Nephron (organoid): ENCODE measurements at regions not wholly inside any gene's neighbourhood (a gene's known extent, or its start where the extent isn't known, plus 50 kb on each side); places are given as distances from the start of the nearest gene placed in this dataset.

ENCODE experiments used
- H3K27ac Mint-ChIP-seq, 3 experiments: 2 replicates each; pipeline ENCODE4 v1.8.0; 2020; ENCODE audit warnings: mixed read lengths in 3 of 3, mild to moderate bottlenecking in 2 of 3, moderate library complexity in 1 of 3
- H3K27me3 Mint-ChIP-seq: 2 replicates; pipeline ENCODE4 v1.8.0; 2021; ENCODE audit warnings: low read depth, mild to moderate bottlenecking, moderate library complexity, mixed read lengths
- H3K36me3 Mint-ChIP-seq: 2 replicates; pipeline ENCODE4 v1.8.0; 2020; ENCODE audit warnings: low read depth, mixed read lengths
- H3K4me1 Mint-ChIP-seq: 2 replicates; pipeline ENCODE4 v1.8.0; 2020; ENCODE audit warnings: mixed read lengths
- H3K4me3 Mint-ChIP-seq, 3 experiments: 2 replicates each; pipeline ENCODE4 v1.8.0; 2020; ENCODE audit warnings: mild to moderate bottlenecking in 3 of 3, mixed read lengths in 3 of 3, moderate library complexity in 2 of 3
- H3K9me3 Mint-ChIP-seq: 2 replicates; pipeline ENCODE4 v1.8.0; 2020; ENCODE audit warnings: mixed read lengths
- TF ChIP-seq, protein P1 (sequence below), 3 experiments: fragments of 200-600 bp; sonication (generic); IDR thresholded peaks; one replicate each; pipeline ENCODE4 v1.5.0; 2021; ENCODE audit warnings: antibody characterized with exemption in 3 of 3; ENCODE audit not compliant: unreplicated experiment in 3 of 3

DNA sequence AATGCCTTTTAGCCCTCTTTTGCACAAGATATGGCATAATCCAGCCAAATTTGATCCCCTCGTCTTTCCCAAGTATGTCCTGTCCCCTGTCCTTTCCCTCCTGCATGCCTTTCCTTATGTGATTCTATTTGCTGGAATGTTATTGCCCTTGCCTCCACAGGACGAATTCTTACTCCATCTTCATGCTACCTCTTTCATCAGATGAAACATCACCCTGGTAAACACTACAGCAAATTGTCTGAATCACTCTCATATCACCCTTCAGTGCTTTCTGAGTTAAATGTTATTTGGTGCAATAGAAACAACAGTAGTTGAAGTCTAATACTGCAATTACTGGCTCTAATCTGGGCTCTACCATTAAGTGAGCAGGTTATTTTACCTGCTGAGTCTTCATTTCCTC, 52.2 kb upstream of the FAT1 start:
- Mint-ChIP-seq H3K27me3 (no peaks in the 10 kb centered on the region), H3K4me1 (no peaks in the 10 kb centered on the region), H3K36me3 (no peaks in the 10 kb centered on the region), H3K9me3 (peaks cover 2% of the 10 kb centered on the region), H3K4me3 (no peak overlapping the region), H3K27ac (no peak overlapping the region)
- TF ChIP-seq, protein P1, sequence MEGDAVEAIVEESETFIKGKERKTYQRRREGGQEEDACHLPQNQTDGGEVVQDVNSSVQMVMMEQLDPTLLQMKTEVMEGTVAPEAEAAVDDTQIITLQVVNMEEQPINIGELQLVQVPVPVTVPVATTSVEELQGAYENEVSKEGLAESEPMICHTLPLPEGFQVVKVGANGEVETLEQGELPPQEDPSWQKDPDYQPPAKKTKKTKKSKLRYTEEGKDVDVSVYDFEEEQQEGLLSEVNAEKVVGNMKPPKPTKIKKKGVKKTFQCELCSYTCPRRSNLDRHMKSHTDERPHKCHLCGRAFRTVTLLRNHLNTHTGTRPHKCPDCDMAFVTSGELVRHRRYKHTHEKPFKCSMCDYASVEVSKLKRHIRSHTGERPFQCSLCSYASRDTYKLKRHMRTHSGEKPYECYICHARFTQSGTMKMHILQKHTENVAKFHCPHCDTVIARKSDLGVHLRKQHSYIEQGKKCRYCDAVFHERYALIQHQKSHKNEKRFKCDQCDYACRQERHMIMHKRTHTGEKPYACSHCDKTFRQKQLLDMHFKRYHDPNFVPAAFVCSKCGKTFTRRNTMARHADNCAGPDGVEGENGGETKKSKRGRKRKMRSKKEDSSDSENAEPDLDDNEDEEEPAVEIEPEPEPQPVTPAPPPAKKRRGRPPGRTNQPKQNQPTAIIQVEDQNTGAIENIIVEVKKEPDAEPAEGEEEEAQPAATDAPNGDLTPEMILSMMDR (IDR thresholded peaks at IDR 0.05; ENCODE audit: unreplicated experiment in 3 of 3), result no peak

GRCh38 chr4:186778134-186778533, 54.5 kb upstream of the FAT1 start:
- peaks cover 6% of the 10 kb centered on the region for H3K4me1 Mint-ChIP-seq
- H3K9me3 Mint-ChIP-seq, result peaks cover 2% of the 10 kb centered on the region

GRCh38 chr4:186780291-186781031, 56.8 kb upstream of the FAT1 start:
- TF ChIP-seq, protein P1 (IDR thresholded peaks at IDR 0.05; ENCODE audit: unreplicated experiment in 3 of 3), result no peak
- no peaks in the 10 kb centered on the region for H3K27me3 Mint-ChIP-seq
- no peak overlapping the region for H3K27ac Mint-ChIP-seq
- H3K4me3 Mint-ChIP-seq, result no peak overlapping the region
- H3K4me1 Mint-ChIP-seq, result peaks cover 6% of the 10 kb centered on the region
- peaks cover 2% of the 10 kb centered on the region for H3K9me3 Mint-ChIP-seq
- no peaks in the 10 kb centered on the region for H3K36me3 Mint-ChIP-seq

More at GRCh38 chr4:186778134-186778533, 54.5 kb upstream of the FAT1 start:
- Mint-ChIP-seq H3K27ac (no peak overlapping the region), H3K27me3 (no peaks in the 10 kb centered on the region), H3K36me3 (no peaks in the 10 kb centered on the region), H3K4me3 (no peak overlapping the region)
- TF ChIP-seq, protein P1 (IDR thresholded peaks at IDR 0.05; ENCODE audit: unreplicated experiment in 3 of 3), result no peak

DNA sequence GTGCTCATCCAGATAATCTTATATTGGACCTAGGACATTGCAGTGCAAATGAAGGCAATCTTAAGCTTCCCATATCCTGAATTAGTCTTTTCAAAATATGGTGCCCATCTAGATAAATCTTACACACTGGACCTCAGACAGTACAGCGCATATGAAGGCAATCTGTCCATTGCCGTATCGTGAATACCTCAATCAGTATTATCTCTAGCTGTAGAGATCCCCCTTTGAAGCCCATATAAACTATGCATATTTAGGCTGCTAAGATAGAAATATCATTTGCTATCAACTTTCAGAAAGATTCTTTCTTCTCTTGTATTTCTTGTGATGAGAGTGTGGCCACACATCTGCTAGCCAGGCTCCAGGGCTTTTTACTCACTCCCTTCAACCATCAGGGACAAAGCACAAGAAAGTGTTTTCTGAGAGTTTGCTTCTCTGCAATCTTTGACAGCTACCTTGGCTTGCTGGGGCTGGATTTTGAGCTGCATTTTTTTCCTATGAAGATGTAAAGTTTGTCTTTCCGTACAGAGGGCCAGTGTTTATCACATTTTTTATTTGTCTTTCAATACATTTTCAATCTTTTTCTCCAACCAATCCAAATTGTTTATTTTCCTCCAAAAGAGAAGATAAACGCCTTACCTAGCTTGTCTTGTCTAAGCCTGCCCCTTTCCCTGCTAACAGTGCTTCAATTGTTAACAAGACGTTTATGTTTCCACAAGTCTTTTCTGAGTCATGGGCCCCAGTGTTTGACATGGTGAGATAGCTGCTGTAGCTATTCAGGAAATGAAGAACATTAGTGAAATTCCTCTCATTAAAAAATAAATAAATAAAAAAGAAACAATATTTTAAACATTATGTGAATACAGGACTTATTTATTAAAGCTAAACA, 57.6 kb upstream of the FAT1 start:
- Mint-ChIP-seq H3K36me3 (no peaks in the 10 kb centered on the region), H3K4me1 (peaks cover 6% of the 10 kb centered on the region), H3K27me3 (peaks cover 5% of the 10 kb centered on the region), H3K9me3 (peaks cover 2% of the 10 kb centered on the region), H3K27ac (peak overlapping the region; percentile 3 to 42 (median 19)), H3K4me3 (no peak overlapping the region)
- TF ChIP-seq, protein P1 (IDR thresholded peaks at IDR 0.05; ENCODE audit: unreplicated experiment in 3 of 3), result no peak

- TF ChIP-seq, protein P1 (IDR thresholded peaks at IDR 0.05; ENCODE audit: unreplicated experiment in 3 of 3), result no peak
- no peak overlapping the region for H3K4me3 Mint-ChIP-seq
- H3K27me3 Mint-ChIP-seq, result peaks cover 5% of the 10 kb centered on the region
- H3K27ac Mint-ChIP-seq, result no peak overlapping the region
- peaks cover 12% of the 10 kb centered on the region for H3K4me1 Mint-ChIP-seq
- H3K36me3 Mint-ChIP-seq, result no peaks in the 10 kb centered on the region
- H3K9me3 Mint-ChIP-seq, result peaks cover 2% of the 10 kb centered on the region
Measured at GRCh38 chr4:186782302-186782701, 58.6 kb upstream of the FAT1 start.
